ENCODE measurements at regions not wholly inside any gene's neighbourhood (a gene's known extent, or its start where the extent isn't known, plus 50 kb on each side); places are given as distances from the start of the nearest gene placed in this dataset.

- Histone ChIP-seq H4K5ac (ENCODE audit: insufficient read length, low read depth, low read length) (no peak overlapping the region), H2BK20ac (ENCODE audit: low read depth, low read length, poor library complexity, severe bottlenecking) (no peak overlapping the region), H4K20me1 (ENCODE audit: control insufficient read depth, insufficient read depth, insufficient read length) (no peaks in the 10 kb centered on the region), H3K14ac (ENCODE audit: insufficient read depth, low read length) (no peak overlapping the region), H4K91ac (ENCODE audit: insufficient read length, low read depth, low read length) (no peak overlapping the region), H3K18ac (ENCODE audit: insufficient read length, low read depth, low read length) (no peak overlapping the region), H2BK120ac (ENCODE audit: low read depth, low read length, poor library complexity, severe bottlenecking) (no peak overlapping the region), H3K4ac (ENCODE audit: low read depth, low read length) (no peak overlapping the region), H2BK5ac (ENCODE audit: insufficient read length, low read length) (no peak overlapping the region), H3T11ph (ENCODE audit: low read length) (no peak overlapping the region), H2BK15ac (ENCODE audit: low read depth, low read length) (no peak overlapping the region), H3K9me3 (ENCODE audit: control insufficient read depth, low read depth, low read length) (no peaks in the 10 kb centered on the region), H3K56ac (ENCODE audit: insufficient read length, low read depth, low read length) (no peak overlapping the region), H3K23ac (ENCODE audit: insufficient read length, low read depth, low read length) (no peak overlapping the region), H3K27ac (ENCODE audit: insufficient read length, low read depth, low read length) (no peak overlapping the region), H3K79me2 (ENCODE audit: insufficient read depth, low read length) (no peaks in the 10 kb centered on the region), H3K27me3 (ENCODE audit: insufficient read depth, low read length) (no peaks in the 10 kb centered on the region), H3K79me1 (ENCODE audit: insufficient read depth, low read depth, low read length, poor library complexity, severe bottlenecking) (no peaks in the 10 kb centered on the region), H3K23me2 (ENCODE audit: insufficient read length, low read depth, low read length, poor library complexity, severe bottlenecking) (no peaks in the 10 kb centered on the region), H2BK12ac (ENCODE audit: insufficient read length, low read depth, low read length) (no peak overlapping the region), H4K8ac (replicated peaks; ENCODE audit: insufficient read length, low read depth, low read length) (no peak overlapping the region), H2AK5ac (ENCODE audit: insufficient read length, low read length) (no peak overlapping the region), H3K4me1 (ENCODE audit: insufficient read depth, low read length) (peaks cover 2% of the 10 kb centered on the region; the same call in 1 of the 2 replicates), H3K4me2 (ENCODE audit: insufficient read depth, insufficient read length, low read length) (no peak overlapping the region), H3K9ac (ENCODE audit: extremely low read depth, insufficient read length, low read length) (no peak overlapping the region), H2AFZ (ENCODE audit: low read length) (no peak overlapping the region)
- no peaks in the 10 kb centered on the region for H3K36me3 Mint-ChIP-seq (ENCODE audit: insufficient read depth in 1 of 3, low read depth in 3 of 3)
- WGBS (ENCODE audit: extremely low coverage, insufficient read length, low lambda C conversion rate): no CpG with 5 or more reads among the region's 5 CpGs
- TF ChIP-seq CTCF (conservative IDR thresholded peaks at IDR 0.05): no peak
- peak overlapping the region; percentile 36 to 89 (median 89); a peak in 6 of 7 replicates for H3K27ac Mint-ChIP-seq
- no peak for DNase-seq
- H3K4me3 Mint-ChIP-seq: no peak overlapping the region
- H3K9me3 Mint-ChIP-seq: no peaks in the 10 kb centered on the region; a peak in 1 of 5 replicates
- H3K27me3 Mint-ChIP-seq (ENCODE audit: low read depth): no peaks in the 10 kb centered on the region
- peaks cover 21 to 26% of the 10 kb centered on the region in 2 experiments for H3K4me1 Mint-ChIP-seq
Measured at GRCh38 chr5:30100148-30100713, 1093.3 kb upstream of the CDH6 start.

All from H9 (cell line).